Stimulated activated CD8-positive, alpha-beta memory T cell treated with anti-CD3 and anti-CD28 coated beads, Interleukin-2, amount 100 ng/mL, for 48 hours (primary cell): ENCODE measurements at regions not wholly inside any gene's neighbourhood (a gene's known extent, or its start where the extent isn't known, plus 50 kb on each side); places are given as distances from the start of the nearest gene placed in this dataset.
"Not testable (repeated sequence)": the region's sequence is repeated elsewhere in the genome, so short reads cannot be mapped to it uniquely, and the experiment has no call there.

ENCODE experiments used
- DNase-seq, 2 donors: peaks; one replicate each; pipeline ENCODE4 v3.0.0-alpha.2; 2020; ENCODE audit warnings: low read depth in 2 of 2

- DNase-seq: no peak
These were observed 380.7 kb downstream of the RPS24 start for GRCh38 chr10:78414380-78414779.

GRCh38 chr10:78415111-78415510 lies 381.4 kb downstream of the RPS24 start:
- no peak for DNase-seq

GRCh38 chr10:78416031-78417011 lies 382.7 kb downstream of the RPS24 start:
- DNase-seq: no peak

DNA sequence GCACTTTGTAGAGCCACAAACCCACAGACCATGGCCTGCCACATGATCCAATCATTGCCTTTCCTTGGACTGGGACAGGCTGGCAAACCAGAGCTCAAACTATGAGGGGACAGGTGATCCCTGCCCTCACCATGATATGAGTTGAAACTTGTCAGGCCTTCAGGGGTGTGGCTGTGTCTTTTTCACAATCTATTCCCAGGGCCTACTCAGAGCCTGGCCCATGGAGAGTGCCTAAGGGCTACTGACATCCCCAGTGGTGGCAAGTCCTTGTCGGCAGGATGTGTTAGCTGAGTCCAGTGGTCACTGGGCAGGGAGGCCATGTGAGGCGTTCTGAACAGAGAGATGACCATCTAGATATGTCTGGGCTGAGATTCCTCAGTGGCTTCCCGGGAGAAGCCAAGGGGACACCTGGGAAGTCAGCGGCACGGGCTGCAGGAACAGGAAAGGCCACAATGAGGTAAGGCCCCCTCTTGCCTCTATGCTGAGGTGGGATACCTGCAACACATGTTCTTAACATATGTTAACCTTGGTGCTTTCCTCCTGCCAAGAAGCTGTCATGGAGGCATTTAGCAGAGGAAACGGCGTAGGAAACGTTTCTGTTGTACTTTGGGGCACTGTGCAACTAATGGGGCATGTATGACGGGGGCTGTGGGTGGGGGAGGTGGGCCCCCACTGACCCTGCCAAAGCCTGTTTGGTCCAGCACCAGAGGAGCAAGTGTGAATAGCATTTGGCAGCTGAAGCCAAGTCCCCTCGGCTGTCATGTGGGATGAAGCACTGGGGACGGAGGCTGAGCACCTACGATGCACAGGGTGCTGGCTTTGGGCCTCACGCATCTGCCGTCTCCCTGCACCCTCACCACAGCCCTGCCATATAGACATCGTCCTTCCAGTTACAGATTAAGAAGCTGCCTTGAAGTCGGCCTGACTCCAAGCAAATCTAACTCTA lies 384.0 kb downstream of the RPS24 start:
- no peak for DNase-seq

DNA sequence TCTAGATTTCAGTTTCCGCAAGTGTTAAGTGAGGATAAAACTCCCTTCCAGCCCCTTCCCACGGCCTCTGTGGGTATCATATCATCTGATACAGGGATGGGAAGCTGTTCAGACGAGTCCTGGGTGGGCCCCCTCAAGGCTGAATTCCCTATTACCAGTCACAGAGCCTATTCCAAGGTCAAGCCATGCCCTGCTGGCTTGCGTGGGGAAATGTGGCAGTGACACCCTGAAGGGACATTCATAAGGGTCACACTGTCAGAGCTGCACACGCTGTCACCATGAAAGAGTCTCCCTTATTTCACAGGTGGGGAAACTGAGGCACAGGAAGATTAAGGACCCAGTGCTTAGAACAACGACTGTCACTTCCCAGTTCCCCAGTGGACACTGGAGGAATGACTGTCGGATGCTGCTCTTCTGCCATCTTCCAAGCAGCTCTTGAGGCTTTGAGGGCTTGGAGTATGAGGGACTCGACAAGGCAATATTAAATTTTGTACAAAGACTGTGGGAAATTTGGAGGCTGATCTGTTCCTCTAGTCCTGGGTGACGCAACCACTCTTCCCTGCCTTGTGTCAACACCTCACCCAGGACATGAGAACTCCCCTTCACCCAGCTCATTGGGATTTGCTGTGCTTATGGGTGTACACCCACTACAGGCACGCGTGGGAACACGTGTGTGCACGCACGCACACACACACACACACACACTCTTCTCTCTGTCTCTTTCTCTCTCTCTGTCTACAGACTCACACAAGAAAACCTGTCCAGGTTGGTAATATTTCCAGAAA lies 386.0 kb downstream of the RPS24 start:
- DNase-seq: no peak

GRCh38 chr10:78420946-78421735 lies 387.5 kb downstream of the RPS24 start:
- no peak for DNase-seq

- not testable (repeated sequence) for DNase-seq
These were observed 390.4 kb downstream of the RPS24 start for GRCh38 chr10:78424050-78424449.

DNA sequence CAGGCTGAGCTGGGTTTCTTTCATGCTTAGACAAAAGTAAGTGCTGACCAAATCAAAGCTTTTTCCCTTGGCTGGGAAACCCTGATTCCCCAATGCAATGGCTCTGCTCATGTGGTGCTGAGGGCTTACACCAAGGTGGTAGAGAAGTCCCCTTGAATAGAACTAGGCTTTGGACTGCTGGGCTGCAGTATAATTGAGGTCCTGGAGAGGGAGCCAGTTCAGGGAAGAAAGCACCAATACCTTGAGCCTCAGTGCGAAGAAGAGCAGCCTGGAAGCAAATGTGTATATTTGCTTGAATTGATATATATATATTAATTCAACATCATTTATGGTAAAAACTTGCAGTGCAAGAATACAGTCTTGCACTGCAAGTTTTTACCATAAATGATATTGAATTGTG lies 391.1 kb downstream of the RPS24 start:
- DNase-seq: no peak

DNA sequence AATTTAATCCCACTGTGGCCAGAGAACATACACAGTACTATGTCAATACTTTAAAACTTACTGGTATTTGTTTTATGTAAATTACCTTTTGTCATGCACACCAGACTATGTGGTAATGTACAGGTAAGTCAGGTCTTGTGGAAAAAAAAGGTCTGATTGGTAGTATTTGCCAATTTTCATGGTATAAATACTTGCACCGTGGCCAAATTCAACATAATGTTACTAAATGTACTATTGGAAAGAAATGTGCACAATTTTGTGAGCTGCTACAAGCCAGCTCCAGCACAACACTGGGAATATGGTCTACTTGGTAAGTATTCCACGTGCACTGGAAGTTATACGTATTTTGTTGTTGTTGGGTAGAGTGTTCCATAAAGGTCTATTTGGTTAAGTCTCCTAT lies 392.5 kb downstream of the RPS24 start:
- DNase-seq: no peak

DNA sequence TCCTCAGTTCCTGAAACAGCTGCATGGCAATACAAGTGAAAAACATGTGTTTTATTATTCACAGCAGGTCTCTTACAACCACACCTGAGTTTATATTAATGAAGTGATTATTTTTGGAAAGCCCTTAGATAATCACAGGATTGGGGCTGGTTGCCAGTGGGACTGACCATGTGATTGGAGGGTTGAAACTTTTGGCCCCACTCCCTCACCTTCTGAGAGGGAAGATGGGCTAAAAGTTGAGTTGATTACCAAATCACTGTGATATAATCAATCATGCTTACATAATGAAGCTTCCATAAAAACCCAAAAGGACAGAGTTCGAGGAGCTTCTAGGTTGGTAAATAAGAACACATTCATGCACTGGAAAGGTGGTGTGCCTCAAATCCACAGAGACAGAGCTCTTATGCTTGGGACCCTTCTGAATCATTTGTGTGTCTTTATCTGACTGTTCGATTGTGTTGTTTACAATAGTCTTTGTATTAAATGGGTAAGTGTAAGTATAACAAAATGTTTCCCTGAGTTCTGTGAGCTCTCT lies 393.9 kb downstream of the RPS24 start:
- no peak for DNase-seq

DNA sequence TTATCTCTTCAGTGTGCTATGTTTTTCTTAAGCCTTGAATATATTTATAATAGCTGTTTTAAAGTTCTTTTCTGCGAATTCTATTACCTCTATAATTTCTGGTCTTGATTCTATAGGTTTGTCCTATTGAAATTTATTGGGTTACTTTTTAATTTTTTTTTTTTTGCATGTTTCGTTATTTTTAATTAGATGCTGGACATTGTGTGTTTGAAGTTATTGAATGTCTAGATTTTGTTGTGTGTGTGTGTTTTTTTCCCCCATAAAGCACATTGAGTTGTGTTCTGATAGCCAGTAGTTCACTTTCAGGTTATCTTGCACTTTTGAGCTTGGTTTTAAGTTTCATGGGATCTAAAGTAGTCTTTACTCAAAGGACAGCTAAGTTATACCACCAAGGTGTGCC lies 394.9 kb downstream of the RPS24 start:
- no peak for DNase-seq

DNA sequence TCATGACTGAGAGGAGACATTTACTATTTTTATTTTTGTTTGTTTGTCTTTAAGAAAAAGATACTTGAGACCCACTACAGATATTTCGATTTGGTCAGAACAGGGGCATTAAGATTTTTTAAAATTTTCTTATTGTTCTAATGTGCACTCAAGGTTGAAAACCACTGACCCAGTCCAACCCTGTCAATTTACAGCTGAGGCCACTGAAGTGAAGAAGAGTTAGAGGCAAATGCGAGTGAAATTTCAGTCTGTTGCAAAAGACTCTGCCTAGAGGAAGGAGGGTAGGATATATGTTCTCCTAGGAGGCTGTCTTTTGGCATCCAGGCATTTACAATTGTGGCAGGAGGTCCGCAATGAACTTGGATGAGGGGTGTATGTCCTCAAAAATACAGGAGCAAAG lies 396.3 kb downstream of the RPS24 start:
- DNase-seq: no peak

DNA sequence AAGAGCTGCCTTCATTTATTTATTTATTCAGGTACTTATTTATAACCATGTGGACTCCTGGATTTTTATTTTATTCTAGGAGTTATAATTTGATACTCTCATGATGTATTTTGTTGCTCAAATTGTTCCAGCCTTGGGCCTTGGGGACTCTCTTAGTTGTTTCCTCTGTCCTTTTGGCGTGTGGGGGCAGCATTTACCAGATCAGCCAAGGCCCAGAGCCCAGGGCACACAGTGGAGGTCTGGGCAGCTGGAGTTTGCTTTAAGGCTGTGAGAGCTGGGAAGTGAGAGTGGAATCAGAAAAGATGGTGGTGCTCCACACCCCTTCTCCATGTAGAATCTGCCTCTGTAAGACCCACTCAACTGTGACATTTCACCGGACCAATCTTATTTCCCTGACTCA lies 398.9 kb downstream of the RPS24 start:
- no peak for DNase-seq

DNA sequence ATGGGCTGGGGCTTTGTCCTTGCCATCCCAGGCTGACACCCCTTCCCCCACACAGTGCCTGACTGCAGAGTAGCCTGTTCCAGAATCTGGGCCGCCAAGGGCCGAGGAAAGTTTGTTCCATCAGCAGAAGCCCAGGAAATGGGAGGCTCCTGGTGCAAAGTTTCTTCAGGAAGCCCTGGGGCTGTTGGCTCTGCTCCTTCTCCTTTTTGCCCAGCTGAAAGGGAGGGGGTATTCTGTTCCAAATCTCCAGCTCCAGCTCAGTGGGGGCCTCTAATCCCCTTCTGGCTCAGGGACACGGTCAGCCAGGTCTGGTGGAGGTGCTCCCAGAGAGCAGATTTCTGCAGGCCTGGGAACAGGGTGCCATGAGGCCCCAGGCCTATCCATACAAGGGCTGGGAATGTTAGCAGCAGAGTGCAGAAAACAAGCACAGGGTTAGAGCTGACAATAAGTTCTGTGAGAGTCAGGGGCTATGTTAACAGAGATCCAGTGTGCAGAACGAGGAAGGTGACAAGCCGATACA lies 399.5 kb downstream of the RPS24 start:
- no peak for DNase-seq

- no peak for DNase-seq
These were observed 400.3 kb downstream of the RPS24 start for GRCh38 chr10:78433766-78434535.

DNA sequence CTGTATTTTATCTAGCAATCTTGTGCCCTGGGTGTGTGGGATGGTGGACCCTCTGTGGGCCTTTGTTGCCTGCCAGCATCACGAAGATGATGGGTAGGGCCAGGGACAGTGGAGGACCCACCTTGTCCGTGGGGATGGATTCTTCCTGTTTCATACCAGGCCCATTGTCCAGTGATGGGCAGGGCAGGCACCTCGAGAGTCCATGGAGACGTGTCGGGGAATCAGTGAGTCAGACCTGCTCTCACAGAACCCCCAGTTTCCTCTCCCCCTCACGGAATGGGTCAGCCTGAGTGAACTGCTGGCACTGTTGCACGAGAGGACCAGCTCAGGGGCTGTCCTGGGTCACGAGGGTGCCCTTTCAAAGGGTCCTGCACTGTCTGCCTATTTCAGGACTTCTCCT lies 401.2 kb downstream of the RPS24 start:
- no peak for DNase-seq

GRCh38 chr10:78435484-78436221 lies 402.0 kb downstream of the RPS24 start:
- no peak for DNase-seq

DNA sequence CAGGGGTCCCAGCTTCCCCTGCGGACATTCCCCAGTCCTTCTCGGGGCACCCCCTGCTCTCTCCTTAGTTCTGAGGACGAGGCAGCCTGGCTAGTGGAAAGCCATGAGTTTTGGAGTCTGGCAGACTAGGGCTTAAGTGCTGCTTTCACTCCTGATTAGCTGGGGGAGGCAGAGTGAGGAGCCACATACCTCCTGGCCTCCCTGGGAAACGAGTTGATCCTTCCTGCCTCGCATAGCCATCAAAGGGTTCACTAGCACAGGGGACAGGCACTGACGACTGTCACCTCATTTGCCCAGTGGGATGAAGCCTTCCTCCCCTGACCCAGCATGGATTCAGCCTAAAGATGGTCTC lies 402.5 kb downstream of the RPS24 start:
- DNase-seq: no peak
